ENCODE measurements at regions not wholly inside any gene's neighbourhood (a gene's known extent, or its start where the extent isn't known, plus 50 kb on each side); places are given as distances from the start of the nearest gene placed in this dataset.
"Not testable (repeated sequence)": the region's sequence is repeated elsewhere in the genome, so short reads cannot be mapped to it uniquely, and the experiment has no call there.

- CTCF ChIA-PET (ENCODE audit: low intra/inter-chr PET ratio); H3K4me2 ChIP-seq (ENCODE audit: insufficient read depth, low read length); intact Hi-C loops (cut with micrococcal nuclease); ATAC-seq; POLR2A ChIA-PET; H3K4me3 ChIP-seq; H3K79me2 ChIP-seq (ENCODE audit: control insufficient read depth, insufficient read depth, low read length); H3K9ac ChIP-seq (ENCODE audit: insufficient read depth in 1 of 2, low read depth in 2 of 2, low read length in 2 of 2); H3K9me1 ChIP-seq (ENCODE audit: control insufficient read depth, insufficient read depth, low read length); H3K27ac ChIP-seq (ENCODE audit: extremely low read depth, low read depth, low read length); H3K36me3 ChIP-seq (ENCODE audit: control insufficient read depth, insufficient read depth, low read length); H2AFZ ChIP-seq (ENCODE audit: low read depth, low read length); H4K20me1 ChIP-seq (replicated peaks; ENCODE audit: control insufficient read depth, insufficient read depth, low read length); H3K9me3 ChIP-seq (replicated peaks; ENCODE audit: control insufficient read depth, insufficient read depth, low read depth, low read length); in situ Hi-C loops (cut with MboI); DNase-seq (ENCODE audit: extremely low read depth in 1 of 4, low spot score in 3 of 4); H3K27me3 ChIP-seq (ENCODE audit: control insufficient read depth in 2 of 2, insufficient read depth in 2 of 2, low read length in 2 of 2); H3K4me1 ChIP-seq (replicated peaks in 1 of 2; ENCODE audit: control insufficient read depth in 2 of 2, insufficient read depth in 2 of 2, low read length in 2 of 2); FAIRE-seq; BruUV-seq (replicated peaks): not testable (repeated sequence)
- WGBS (ENCODE audit: insufficient coverage, low coverage, missing lambda C conversion rate): 60% methylated on average over 1 of the region's 3 CpGs
These were observed 103.0 kb downstream of the NSUN5 start for GRCh38 chr7:73205594-73205993.

- H4K20me1 ChIP-seq (replicated peaks; ENCODE audit: control insufficient read depth, insufficient read depth, low read length); POLR2A ChIA-PET; BruUV-seq (replicated peaks); H3K4me2 ChIP-seq (ENCODE audit: insufficient read depth, low read length); in situ Hi-C loops (cut with MboI); H2AFZ ChIP-seq (ENCODE audit: low read depth, low read length); intact Hi-C loops (cut with micrococcal nuclease); H3K9ac ChIP-seq (ENCODE audit: insufficient read depth in 1 of 2, low read depth in 2 of 2, low read length in 2 of 2); ATAC-seq; CTCF ChIA-PET (ENCODE audit: low intra/inter-chr PET ratio); H3K9me3 ChIP-seq (replicated peaks; ENCODE audit: control insufficient read depth, insufficient read depth, low read depth, low read length); H3K27me3 ChIP-seq (ENCODE audit: control insufficient read depth in 2 of 2, insufficient read depth in 2 of 2, low read length in 2 of 2); H3K36me3 ChIP-seq (ENCODE audit: control insufficient read depth, insufficient read depth, low read length); H3K4me1 ChIP-seq (replicated peaks in 1 of 2; ENCODE audit: control insufficient read depth in 2 of 2, insufficient read depth in 2 of 2, low read length in 2 of 2); H3K79me2 ChIP-seq (ENCODE audit: control insufficient read depth, insufficient read depth, low read length); H3K9me1 ChIP-seq (ENCODE audit: control insufficient read depth, insufficient read depth, low read length); FAIRE-seq; DNase-seq (ENCODE audit: extremely low read depth in 1 of 4, low spot score in 3 of 4); H3K27ac ChIP-seq (ENCODE audit: extremely low read depth, low read depth, low read length); H3K4me3 ChIP-seq: not testable (repeated sequence)
- TF ChIP-seq FOSL1 (tag; conservative IDR thresholded peaks at IDR 0.05): peak; percentile 27; the same call in 1 of the 2 replicates
- TF ChIP-seq ZNF316 (IDR thresholded peaks at IDR 0.05): 0 out of 2 replicates have a peak, but pooled peaks have one; percentile 11
- TF ChIP-seq NFE2 (IDR thresholded peaks at IDR 0.05; ENCODE audit: low read depth): 0 out of 2 replicates have a peak, but pooled peaks have one; percentile 11
- 68% methylated on average over 5 of the region's 5 CpGs for WGBS (ENCODE audit: insufficient coverage, low coverage, missing lambda C conversion rate)
These were observed 103.7 kb downstream of the NSUN5 start for GRCh38 chr7:73204898-73205297.

GRCh38 chr7:73203312-73203711 lies 105.3 kb downstream of the NSUN5 start:
- H3K4me2 ChIP-seq (ENCODE audit: insufficient read depth, low read length); H3K27ac ChIP-seq (ENCODE audit: extremely low read depth, low read depth, low read length); H4K20me1 ChIP-seq (replicated peaks; ENCODE audit: control insufficient read depth, insufficient read depth, low read length); POLR2A ChIA-PET; H3K9ac ChIP-seq (ENCODE audit: insufficient read depth in 1 of 2, low read depth in 2 of 2, low read length in 2 of 2); H3K4me3 ChIP-seq; H3K79me2 ChIP-seq (ENCODE audit: control insufficient read depth, insufficient read depth, low read length); DNase-seq (ENCODE audit: extremely low read depth in 1 of 4, low spot score in 3 of 4); FAIRE-seq; H3K9me3 ChIP-seq (replicated peaks; ENCODE audit: control insufficient read depth, insufficient read depth, low read depth, low read length); H3K4me1 ChIP-seq (replicated peaks in 1 of 2; ENCODE audit: control insufficient read depth in 2 of 2, insufficient read depth in 2 of 2, low read length in 2 of 2); BruUV-seq (replicated peaks); in situ Hi-C loops (cut with MboI); H2AFZ ChIP-seq (ENCODE audit: low read depth, low read length); intact Hi-C loops (cut with micrococcal nuclease); ATAC-seq; H3K9me1 ChIP-seq (ENCODE audit: control insufficient read depth, insufficient read depth, low read length); CTCF ChIA-PET (ENCODE audit: low intra/inter-chr PET ratio); H3K36me3 ChIP-seq (ENCODE audit: control insufficient read depth, insufficient read depth, low read length); H3K27me3 ChIP-seq (ENCODE audit: control insufficient read depth in 2 of 2, insufficient read depth in 2 of 2, low read length in 2 of 2): not testable (repeated sequence)
- whole genome bisulfite sequencing (ENCODE audit: insufficient coverage, low coverage, missing lambda C conversion rate): 96% methylated on average over 5 of the region's 5 CpGs

- H2AFZ ChIP-seq (ENCODE audit: low read depth, low read length); FAIRE-seq; H3K9me1 ChIP-seq (ENCODE audit: control insufficient read depth, insufficient read depth, low read length); POLR2A ChIA-PET; ATAC-seq; H3K36me3 ChIP-seq (ENCODE audit: control insufficient read depth, insufficient read depth, low read length); BruUV-seq (replicated peaks); H3K4me1 ChIP-seq (replicated peaks in 1 of 2; ENCODE audit: control insufficient read depth in 2 of 2, insufficient read depth in 2 of 2, low read length in 2 of 2); in situ Hi-C loops (cut with MboI); H3K9me3 ChIP-seq (replicated peaks; ENCODE audit: control insufficient read depth, insufficient read depth, low read depth, low read length); H3K79me2 ChIP-seq (ENCODE audit: control insufficient read depth, insufficient read depth, low read length); CTCF ChIA-PET (ENCODE audit: low intra/inter-chr PET ratio); intact Hi-C loops (cut with micrococcal nuclease); H3K4me2 ChIP-seq (ENCODE audit: insufficient read depth, low read length); H3K9ac ChIP-seq (ENCODE audit: insufficient read depth in 1 of 2, low read depth in 2 of 2, low read length in 2 of 2); DNase-seq (ENCODE audit: extremely low read depth in 1 of 4, low spot score in 3 of 4); H3K4me3 ChIP-seq; H3K27ac ChIP-seq (ENCODE audit: extremely low read depth, low read depth, low read length); H4K20me1 ChIP-seq (replicated peaks; ENCODE audit: control insufficient read depth, insufficient read depth, low read length); H3K27me3 ChIP-seq (ENCODE audit: control insufficient read depth in 2 of 2, insufficient read depth in 2 of 2, low read length in 2 of 2): not testable (repeated sequence)
- 80% methylated on average over 6 of the region's 9 CpGs for whole genome bisulfite sequencing (ENCODE audit: insufficient coverage, low coverage, missing lambda C conversion rate)
These were observed 107.4 kb downstream of the NSUN5 start for GRCh38 chr7:73201264-73201663.
